Fibroblast of peridontal ligament (primary cell): ENCODE measurements at regions not wholly inside any gene's neighbourhood (a gene's known extent, or its start where the extent isn't known, plus 50 kb on each side); places are given as distances from the start of the nearest gene placed in this dataset.

Source experiments
- DNase-seq: peaks from one replicate; pipeline ENCODE4 v3.0.0-alpha.2; 2010; ENCODE audit errors: extremely low read depth

GRCh38 chr9:79446523-79447307 is 125.0 kb upstream of the TLE4 start:
- DNase-seq = no peak

- no peak for DNase-seq
Measured at GRCh38 chr9:79447308-79447605, 124.5 kb upstream of the TLE4 start.

GRCh38 chr9:79447762-79448161 is 124.0 kb upstream of the TLE4 start:
- DNase-seq = no peak

GRCh38 chr9:79452265-79452664 is 119.5 kb upstream of the TLE4 start:
- DNase-seq = no peak

- DNase-seq = no peak
Measured at GRCh38 chr9:79461712-79462111, 110.1 kb upstream of the TLE4 start.

- DNase-seq = no peak
Measured at GRCh38 chr9:79465156-79465555, 106.6 kb upstream of the TLE4 start.

GRCh38 chr9:79469164-79469563 is 102.6 kb upstream of the TLE4 start:
- DNase-seq = no peak

GRCh38 chr9:79470954-79471353 is 100.8 kb upstream of the TLE4 start:
- no peak for DNase-seq

- peak; percentile 83 for DNase-seq
Measured at GRCh38 chr9:79471580-79472543, 99.9 kb upstream of the TLE4 start.

- DNase-seq = no peak
Measured at GRCh38 chr9:79473704-79474103, 98.1 kb upstream of the TLE4 start.

- DNase-seq = peak; percentile 14
Measured at GRCh38 chr9:79477241-79477840, 94.4 kb upstream of the TLE4 start.

- peak; percentile 45 for DNase-seq
Measured at GRCh38 chr9:79477955-79478771, 93.6 kb upstream of the TLE4 start.

GRCh38 chr9:79480639-79481038 is 91.1 kb upstream of the TLE4 start:
- no peak for DNase-seq

GRCh38 chr9:79481846-79482477 is 89.8 kb upstream of the TLE4 start:
- peak; percentile 9 for DNase-seq

GRCh38 chr9:79485258-79485657 is 86.5 kb upstream of the TLE4 start:
- no peak for DNase-seq

GRCh38 chr9:79489261-79490000 is 82.3 kb upstream of the TLE4 start:
- DNase-seq = peak; percentile 48

GRCh38 chr9:79490657-79491248 is 81.0 kb upstream of the TLE4 start:
- DNase-seq = no peak

- peak; percentile 8 for DNase-seq
Measured at GRCh38 chr9:79492092-79493009, 79.4 kb upstream of the TLE4 start.
